Glutamatergic neuron (in vitro differentiated cells): ENCODE measurements at regions not wholly inside any gene's neighbourhood (a gene's known extent, or its start where the extent isn't known, plus 50 kb on each side); places are given as distances from the start of the nearest gene placed in this dataset.

Experiments used
- DNase-seq: peaks from one replicate; pipeline ENCODE4 v3.0.0; 2022
- H3K27ac Mint-ChIP-seq: one replicate; pipeline ENCODE4 v1.8.0; 2020; ENCODE audit warnings: mild to moderate bottlenecking, mixed read lengths, inconsistent platforms; ENCODE audit not compliant: unreplicated experiment
- H3K27me3 Mint-ChIP-seq: one replicate; pipeline ENCODE4 v1.8.0; 2020; ENCODE audit warnings: mild to moderate bottlenecking, moderate library complexity, mixed read lengths, inconsistent platforms; ENCODE audit not compliant: unreplicated experiment
- H3K36me3 Mint-ChIP-seq: one replicate; pipeline ENCODE4 v1.8.0; 2020; ENCODE audit warnings: mild to moderate bottlenecking, mixed read lengths, inconsistent platforms; ENCODE audit not compliant: unreplicated experiment
- H3K4me1 Mint-ChIP-seq: one replicate; pipeline ENCODE4 v1.8.0; 2020; ENCODE audit warnings: mild to moderate bottlenecking, low read depth, mixed read lengths, inconsistent platforms; ENCODE audit not compliant: unreplicated experiment
- H3K4me3 Mint-ChIP-seq: one replicate; pipeline ENCODE4 v1.8.0; 2020; ENCODE audit warnings: mild to moderate bottlenecking, mixed read lengths, inconsistent platforms; ENCODE audit not compliant: unreplicated experiment
- H3K9me3 Mint-ChIP-seq: one replicate; pipeline ENCODE4 v1.8.0; 2020; ENCODE audit warnings: mild to moderate bottlenecking, moderate library complexity, mixed read lengths, inconsistent platforms; ENCODE audit not compliant: unreplicated experiment
- CTCF ChIP-seq: fragments of 200-600 bp; sonication (generic); IDR thresholded peaks from one replicate; pipeline ENCODE4 v1.5.0; 2021; ENCODE audit not compliant: partially characterized antibody, unreplicated experiment

- TF ChIP-seq CTCF, result no peak
- Mint-ChIP-seq H3K4me1 (no peaks in the 10 kb centered on the region), H3K27ac (no peak overlapping the region), H3K4me3 (no peak overlapping the region), H3K27me3 (no peaks in the 10 kb centered on the region), H3K36me3 (no peaks in the 10 kb centered on the region), H3K9me3 (no peaks in the 10 kb centered on the region)
- no peak for DNase-seq
These were observed 980.8 kb downstream of the PLA2G4A start for GRCh38 chr1:187809549-187809948.

GRCh38 chr1:187816646-187817045 lies 987.9 kb downstream of the PLA2G4A start:
- TF ChIP-seq CTCF, result no peak
- no peak overlapping the region for H3K27ac Mint-ChIP-seq
- H3K4me1 Mint-ChIP-seq, result no peaks in the 10 kb centered on the region
- DNase-seq, result no peak
- H3K9me3 Mint-ChIP-seq, result peaks cover 2% of the 10 kb centered on the region
- H3K36me3 Mint-ChIP-seq, result no peaks in the 10 kb centered on the region
- H3K27me3 Mint-ChIP-seq, result no peaks in the 10 kb centered on the region
- H3K4me3 Mint-ChIP-seq, result no peak overlapping the region

- TF ChIP-seq CTCF, result no peak
- no peak for DNase-seq
- H3K36me3 Mint-ChIP-seq, result peaks cover 3% of the 10 kb centered on the region
- H3K27me3 Mint-ChIP-seq, result no peaks in the 10 kb centered on the region
- H3K4me1 Mint-ChIP-seq, result no peaks in the 10 kb centered on the region
- no peak overlapping the region for H3K4me3 Mint-ChIP-seq
- H3K27ac Mint-ChIP-seq, result no peak overlapping the region
- H3K9me3 Mint-ChIP-seq, result peaks cover 4% of the 10 kb centered on the region
These were observed 989.0 kb downstream of the PLA2G4A start for GRCh38 chr1:187817782-187818181.

- H3K27me3 Mint-ChIP-seq, result no peaks in the 10 kb centered on the region
- no peak overlapping the region for H3K27ac Mint-ChIP-seq
- H3K9me3 Mint-ChIP-seq, result peaks cover 4% of the 10 kb centered on the region
- TF ChIP-seq CTCF, result no peak
- H3K4me1 Mint-ChIP-seq, result no peaks in the 10 kb centered on the region
- H3K36me3 Mint-ChIP-seq, result peaks cover 6% of the 10 kb centered on the region
- no peak for DNase-seq
- no peak overlapping the region for H3K4me3 Mint-ChIP-seq
These were observed 990.3 kb downstream of the PLA2G4A start for GRCh38 chr1:187819086-187819485.

- no peak overlapping the region for H3K4me3 Mint-ChIP-seq
- peaks cover 2% of the 10 kb centered on the region for H3K9me3 Mint-ChIP-seq
- no peaks in the 10 kb centered on the region for H3K4me1 Mint-ChIP-seq
- no peaks in the 10 kb centered on the region for H3K36me3 Mint-ChIP-seq
- no peak for DNase-seq
- TF ChIP-seq CTCF, result no peak
- peaks cover 2% of the 10 kb centered on the region for H3K27me3 Mint-ChIP-seq
- no peak overlapping the region for H3K27ac Mint-ChIP-seq
These were observed 1007.8 kb downstream of the PLA2G4A start for GRCh38 chr1:187836557-187836956.
